ENCODE measurements at regions not wholly inside any gene's neighbourhood (a gene's known extent, or its start where the extent isn't known, plus 50 kb on each side); places are given as distances from the start of the nearest gene placed in this dataset.

DNA sequence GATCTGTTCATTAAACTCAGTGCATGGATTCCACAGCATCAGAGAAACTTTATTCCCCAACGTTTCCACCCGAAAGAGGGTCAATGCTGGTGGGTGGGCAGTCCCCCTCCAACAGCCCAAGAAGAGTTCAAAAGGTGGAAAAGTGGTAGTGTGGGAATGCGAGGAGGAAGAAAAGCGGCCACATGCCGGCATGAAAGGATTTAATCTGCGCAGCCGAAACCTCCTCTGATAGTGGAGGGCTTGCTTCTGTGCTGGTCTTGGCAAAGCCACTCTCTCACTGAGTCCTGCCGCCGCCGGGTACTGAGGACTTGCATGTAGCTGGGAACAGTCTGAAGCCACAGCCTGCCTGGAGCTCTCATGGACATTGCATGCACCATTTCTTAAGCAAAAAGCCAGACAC lies 136.2 kb upstream of the ZNF536 start:
- TF ChIP-seq, protein P1, sequence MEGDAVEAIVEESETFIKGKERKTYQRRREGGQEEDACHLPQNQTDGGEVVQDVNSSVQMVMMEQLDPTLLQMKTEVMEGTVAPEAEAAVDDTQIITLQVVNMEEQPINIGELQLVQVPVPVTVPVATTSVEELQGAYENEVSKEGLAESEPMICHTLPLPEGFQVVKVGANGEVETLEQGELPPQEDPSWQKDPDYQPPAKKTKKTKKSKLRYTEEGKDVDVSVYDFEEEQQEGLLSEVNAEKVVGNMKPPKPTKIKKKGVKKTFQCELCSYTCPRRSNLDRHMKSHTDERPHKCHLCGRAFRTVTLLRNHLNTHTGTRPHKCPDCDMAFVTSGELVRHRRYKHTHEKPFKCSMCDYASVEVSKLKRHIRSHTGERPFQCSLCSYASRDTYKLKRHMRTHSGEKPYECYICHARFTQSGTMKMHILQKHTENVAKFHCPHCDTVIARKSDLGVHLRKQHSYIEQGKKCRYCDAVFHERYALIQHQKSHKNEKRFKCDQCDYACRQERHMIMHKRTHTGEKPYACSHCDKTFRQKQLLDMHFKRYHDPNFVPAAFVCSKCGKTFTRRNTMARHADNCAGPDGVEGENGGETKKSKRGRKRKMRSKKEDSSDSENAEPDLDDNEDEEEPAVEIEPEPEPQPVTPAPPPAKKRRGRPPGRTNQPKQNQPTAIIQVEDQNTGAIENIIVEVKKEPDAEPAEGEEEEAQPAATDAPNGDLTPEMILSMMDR (IDR thresholded peaks at IDR 0.05): no peak
- TF ChIP-seq POLR2AphosphoS5 (IDR thresholded peaks at IDR 0.05) (no peak), POLR2A (IDR thresholded peaks at IDR 0.05) (no peak)
